ENCODE measurements at regions not wholly inside any gene's neighbourhood (a gene's known extent, or its start where the extent isn't known, plus 50 kb on each side); places are given as distances from the start of the nearest gene placed in this dataset.

DNA sequence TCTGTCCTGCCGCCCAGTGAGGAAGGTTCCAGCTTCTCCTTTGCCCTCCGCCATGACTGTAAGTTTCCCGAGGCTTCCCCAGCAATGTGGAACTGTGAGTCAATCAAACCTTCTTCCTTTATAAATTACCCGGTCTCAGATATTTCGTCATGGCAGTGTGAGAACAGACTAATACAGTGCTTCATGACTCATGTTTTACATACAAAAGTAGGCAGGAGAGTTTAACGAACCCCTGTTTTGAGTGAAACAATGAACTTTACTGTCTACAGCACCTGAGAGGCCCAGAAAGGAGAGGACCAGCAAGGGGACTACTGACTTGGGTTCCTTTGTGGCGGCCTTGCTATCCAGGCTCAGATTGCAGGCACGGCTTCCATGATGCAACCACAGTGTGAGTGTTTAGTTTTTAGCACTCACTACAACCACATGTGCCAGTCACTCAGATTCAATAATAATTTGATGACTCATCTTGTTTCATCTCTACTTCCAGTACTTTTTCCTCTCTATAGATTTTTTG, 139.1 kb upstream of the CLINT1 start:
- TF ChIP-seq, protein P1, sequence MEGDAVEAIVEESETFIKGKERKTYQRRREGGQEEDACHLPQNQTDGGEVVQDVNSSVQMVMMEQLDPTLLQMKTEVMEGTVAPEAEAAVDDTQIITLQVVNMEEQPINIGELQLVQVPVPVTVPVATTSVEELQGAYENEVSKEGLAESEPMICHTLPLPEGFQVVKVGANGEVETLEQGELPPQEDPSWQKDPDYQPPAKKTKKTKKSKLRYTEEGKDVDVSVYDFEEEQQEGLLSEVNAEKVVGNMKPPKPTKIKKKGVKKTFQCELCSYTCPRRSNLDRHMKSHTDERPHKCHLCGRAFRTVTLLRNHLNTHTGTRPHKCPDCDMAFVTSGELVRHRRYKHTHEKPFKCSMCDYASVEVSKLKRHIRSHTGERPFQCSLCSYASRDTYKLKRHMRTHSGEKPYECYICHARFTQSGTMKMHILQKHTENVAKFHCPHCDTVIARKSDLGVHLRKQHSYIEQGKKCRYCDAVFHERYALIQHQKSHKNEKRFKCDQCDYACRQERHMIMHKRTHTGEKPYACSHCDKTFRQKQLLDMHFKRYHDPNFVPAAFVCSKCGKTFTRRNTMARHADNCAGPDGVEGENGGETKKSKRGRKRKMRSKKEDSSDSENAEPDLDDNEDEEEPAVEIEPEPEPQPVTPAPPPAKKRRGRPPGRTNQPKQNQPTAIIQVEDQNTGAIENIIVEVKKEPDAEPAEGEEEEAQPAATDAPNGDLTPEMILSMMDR (conservative IDR thresholded peaks at IDR 0.05 in 1 of 2, IDR thresholded peaks at IDR 0.05 in 1 of 2; ENCODE audit: low read depth in 1 of 2, low read length in 2 of 2) = no peak
- TF ChIP-seq EZH2 (IDR thresholded peaks at IDR 0.05; ENCODE audit: low read length, missing control alignments) = no peak
